ENCODE measurements at regions not wholly inside any gene's neighbourhood (a gene's known extent, or its start where the extent isn't known, plus 50 kb on each side); places are given as distances from the start of the nearest gene placed in this dataset.

GRCh38 chrX:42946544-42947194 is 168.7 kb upstream of the PPP1R2C start:
- no peak for DNase-seq (ENCODE audit: low read depth in 2 of 2)

- DNase-seq (ENCODE audit: low read depth in 2 of 2): no peak
These were observed 171.0 kb upstream of the PPP1R2C start for GRCh38 chrX:42948723-42949657.

GRCh38 chrX:42951747-42952146 is 173.8 kb upstream of the PPP1R2C start:
- DNase-seq (ENCODE audit: low read depth in 2 of 2): no peak

GRCh38 chrX:42952621-42953020 is 174.7 kb upstream of the PPP1R2C start:
- no peak for DNase-seq (ENCODE audit: low read depth in 2 of 2)

- DNase-seq (ENCODE audit: low read depth in 2 of 2): no peak
These were observed 176.9 kb upstream of the PPP1R2C start for GRCh38 chrX:42954880-42955279.

- no peak for DNase-seq (ENCODE audit: low read depth in 2 of 2)
These were observed 177.4 kb upstream of the PPP1R2C start for GRCh38 chrX:42955349-42955748.

GRCh38 chrX:42967681-42968300 is 189.8 kb upstream of the PPP1R2C start:
- no peak for DNase-seq (ENCODE audit: low read depth in 2 of 2)

- no peak for DNase-seq (ENCODE audit: low read depth in 2 of 2)
These were observed 195.4 kb upstream of the PPP1R2C start for GRCh38 chrX:42973321-42973720.

GRCh38 chrX:42975906-42976305 is 197.9 kb upstream of the PPP1R2C start:
- no peak for DNase-seq (ENCODE audit: low read depth in 2 of 2)

GRCh38 chrX:42976746-42977366 is 198.9 kb upstream of the PPP1R2C start:
- no peak for DNase-seq (ENCODE audit: low read depth in 2 of 2)

- DNase-seq (ENCODE audit: low read depth in 2 of 2): no peak
These were observed 200.9 kb upstream of the PPP1R2C start for GRCh38 chrX:42978655-42979379.

- no peak for DNase-seq (ENCODE audit: low read depth in 2 of 2)
These were observed 210.7 kb upstream of the PPP1R2C start for GRCh38 chrX:42988700-42989099.

- no peak for DNase-seq (ENCODE audit: low read depth in 2 of 2)
These were observed 214.4 kb upstream of the PPP1R2C start for GRCh38 chrX:42992199-42992943.

GRCh38 chrX:42996861-42997260 is 218.9 kb upstream of the PPP1R2C start:
- no peak for DNase-seq (ENCODE audit: low read depth in 2 of 2)

- no peak for DNase-seq (ENCODE audit: low read depth in 2 of 2)
These were observed 222.2 kb upstream of the PPP1R2C start for GRCh38 chrX:43000121-43000520.

GRCh38 chrX:43002526-43003203 is 224.7 kb upstream of the PPP1R2C start:
- DNase-seq (ENCODE audit: low read depth in 2 of 2): no peak

GRCh38 chrX:43003204-43003565 is 225.2 kb upstream of the PPP1R2C start:
- DNase-seq (ENCODE audit: low read depth in 2 of 2): no peak

- no peak for DNase-seq (ENCODE audit: low read depth in 2 of 2)
These were observed 226.0 kb upstream of the PPP1R2C start for GRCh38 chrX:43003939-43004338.

- no peak for DNase-seq (ENCODE audit: low read depth in 2 of 2)
These were observed 227.6 kb upstream of the PPP1R2C start for GRCh38 chrX:43005561-43005960.

GRCh38 chrX:43008356-43008755 is 230.4 kb upstream of the PPP1R2C start:
- DNase-seq (ENCODE audit: low read depth in 2 of 2): no peak
